ENCODE measurements at regions not wholly inside any gene's neighbourhood (a gene's known extent, or its start where the extent isn't known, plus 50 kb on each side); places are given as distances from the start of the nearest gene placed in this dataset.

- no peak for TF ChIP-seq EZH2 (IDR thresholded peaks at IDR 0.05; ENCODE audit: low read length)
- TF ChIP-seq CTCF (optimal IDR thresholded peaks at IDR 0.05 in 1 of 3, IDR thresholded peaks at IDR 0.05 in 1 of 3, conservative IDR thresholded peaks at IDR 0.05 in 1 of 3; ENCODE audit: extremely low read depth in 1 of 3, insufficient read depth in 2 of 3, low read length in 3 of 3), result no peak
These were observed 101.5 kb upstream of the CPNE4 start for GRCh38 chr3:132136334-132136716.

Measured in keratinocyte (primary cell).